Activated CD8-positive, alpha-beta T cell treated with anti-CD3 and anti-CD28 coated beads for 36 hours (primary cell): ENCODE measurements at regions not wholly inside any gene's neighbourhood (a gene's known extent, or its start where the extent isn't known, plus 50 kb on each side); places are given as distances from the start of the nearest gene placed in this dataset.

Experiments
- ATAC-seq: fragments of 200-7000 bp; cut with Tn5 transposase; one replicate; pipeline ENCODE4 v1.10.0; 2021; ENCODE audit warnings: mild to moderate bottlenecking, moderate library complexity
- CTCF ChIA-PET: fragments of 350-600 bp; sonication (Branson Sonifier 250); formaldehyde crosslinking; loops from one replicate; lab custom pipeline; 2021; ENCODE audit warnings: antibody characterized with exemption; lab: Charles Lee
- POLR2A ChIA-PET: fragments of 350-600 bp; sonication (Branson Sonifier 250); formaldehyde crosslinking; loops from one replicate; lab custom pipeline; 2021; ENCODE audit warnings: antibody characterized with exemption; lab: Charles Lee
- DNase-seq: peaks from one replicate; pipeline ENCODE4 v3.0.0-alpha.2; 2020
- H3K27ac Mint-ChIP-seq: one replicate; pipeline ENCODE4 v1.8.0; 2021; ENCODE audit warnings: mild to moderate bottlenecking, mixed read lengths
- H3K27me3 Mint-ChIP-seq: one replicate; pipeline ENCODE4 v1.8.0; 2021; ENCODE audit warnings: mixed read lengths
- H3K36me3 Mint-ChIP-seq: one replicate; pipeline ENCODE4 v1.8.0; 2021; ENCODE audit warnings: low read depth, mixed read lengths
- H3K4me1 Mint-ChIP-seq: one replicate; pipeline ENCODE4 v1.8.0; 2021; ENCODE audit warnings: low read depth, mixed read lengths
- H3K4me3 Mint-ChIP-seq: one replicate; pipeline ENCODE4 v1.8.0; 2021; ENCODE audit warnings: mild to moderate bottlenecking, moderate library complexity, mixed read lengths
- H3K9me3 Mint-ChIP-seq: one replicate; pipeline ENCODE4 v1.8.0; 2021; ENCODE audit warnings: mixed read lengths
- intact Hi-C: fragments of 100-400 bp; cut with micrococcal nuclease; formaldehyde crosslinking; loops from one replicate; pipeline ENCODE4 v1.10.0; 2022
- TF ChIP-seq, protein P1 (sequence below): fragments of 200-600 bp; IDR thresholded peaks from one replicate; pipeline ENCODE4 v1.8.0; 2022; ENCODE audit warnings: antibody characterized with exemption, mild to moderate bottlenecking

DNA sequence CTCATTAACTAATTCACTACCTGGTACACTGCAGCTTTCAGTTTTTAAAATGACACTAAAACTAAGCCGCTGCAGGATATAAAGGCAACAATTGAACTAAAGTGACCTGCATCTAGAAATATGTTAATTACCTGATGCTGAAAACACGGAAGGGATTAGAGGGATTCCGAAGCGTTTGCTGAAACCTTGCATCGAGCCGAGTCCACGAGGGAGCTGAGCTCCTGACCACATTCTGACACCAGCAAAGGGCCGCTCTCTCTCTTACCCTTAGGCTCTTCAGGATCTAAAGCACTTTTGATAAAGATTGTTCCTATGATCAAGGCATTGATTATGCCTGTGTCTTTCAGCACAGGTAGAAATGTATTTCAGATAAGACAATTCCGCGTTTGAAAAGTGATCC lies 59.5 kb upstream of the CDKN3 start:
- Mint-ChIP-seq H3K4me1 (no peaks in the 10 kb centered on the region), H3K27ac (no peak overlapping the region), H3K36me3 (no peaks in the 10 kb centered on the region), H3K9me3 (no peaks in the 10 kb centered on the region), H3K4me3 (no peak overlapping the region), H3K27me3 (peaks cover 8% of the 10 kb centered on the region)
- ChIA-PET CTCF (interaction anchor here (1.6 kb wide), 1 partner anchor 11 kb away, joined by 9 read pairs; no protein-coding TSS in a partner anchor), POLR2A (no interaction called here)
- intact Hi-C loops = no loop called here
- ATAC-seq (no peak), DNase-seq (no peak)
- TF ChIP-seq, protein P1, sequence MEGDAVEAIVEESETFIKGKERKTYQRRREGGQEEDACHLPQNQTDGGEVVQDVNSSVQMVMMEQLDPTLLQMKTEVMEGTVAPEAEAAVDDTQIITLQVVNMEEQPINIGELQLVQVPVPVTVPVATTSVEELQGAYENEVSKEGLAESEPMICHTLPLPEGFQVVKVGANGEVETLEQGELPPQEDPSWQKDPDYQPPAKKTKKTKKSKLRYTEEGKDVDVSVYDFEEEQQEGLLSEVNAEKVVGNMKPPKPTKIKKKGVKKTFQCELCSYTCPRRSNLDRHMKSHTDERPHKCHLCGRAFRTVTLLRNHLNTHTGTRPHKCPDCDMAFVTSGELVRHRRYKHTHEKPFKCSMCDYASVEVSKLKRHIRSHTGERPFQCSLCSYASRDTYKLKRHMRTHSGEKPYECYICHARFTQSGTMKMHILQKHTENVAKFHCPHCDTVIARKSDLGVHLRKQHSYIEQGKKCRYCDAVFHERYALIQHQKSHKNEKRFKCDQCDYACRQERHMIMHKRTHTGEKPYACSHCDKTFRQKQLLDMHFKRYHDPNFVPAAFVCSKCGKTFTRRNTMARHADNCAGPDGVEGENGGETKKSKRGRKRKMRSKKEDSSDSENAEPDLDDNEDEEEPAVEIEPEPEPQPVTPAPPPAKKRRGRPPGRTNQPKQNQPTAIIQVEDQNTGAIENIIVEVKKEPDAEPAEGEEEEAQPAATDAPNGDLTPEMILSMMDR = no peak

DNA sequence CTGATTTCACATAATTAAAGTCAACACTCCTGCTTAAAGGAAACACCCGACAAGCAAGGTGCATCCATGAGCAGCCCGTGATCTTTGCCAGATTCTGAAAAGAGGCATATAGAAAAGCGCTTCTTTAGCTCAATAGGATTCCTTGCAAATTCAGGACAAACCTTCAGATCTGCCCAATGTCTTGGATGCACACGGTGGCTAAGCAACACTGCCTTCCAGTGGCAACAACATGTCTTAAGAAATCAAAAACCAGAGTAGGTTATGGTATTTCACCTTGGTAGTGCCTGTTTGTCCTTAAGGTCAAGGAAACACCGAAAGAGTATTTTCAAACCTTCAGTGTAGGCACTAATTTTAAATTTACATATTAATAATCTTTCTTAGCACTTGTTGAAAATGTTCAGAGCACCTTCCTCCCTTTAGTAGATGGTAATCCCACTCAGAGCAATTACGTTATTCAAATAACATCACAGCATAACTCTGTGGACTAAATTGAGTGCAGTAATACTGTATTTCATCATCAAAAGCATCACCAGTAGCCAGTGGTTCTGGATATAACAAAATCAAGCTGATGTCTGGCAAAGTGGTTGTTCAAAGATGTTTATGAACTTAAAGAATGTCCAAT lies 58.0 kb upstream of the CDKN3 start:
- CTCF ChIA-PET = interaction anchor here (1.4 kb wide), 1 partner anchor 9 kb away, joined by 5 read pairs; no protein-coding TSS in a partner anchor
- peaks cover 6% of the 10 kb centered on the region for H3K27me3 Mint-ChIP-seq
- H3K9me3 Mint-ChIP-seq = no peaks in the 10 kb centered on the region
- intact Hi-C loops = no loop called here
- H3K27ac Mint-ChIP-seq = no peak overlapping the region
- DNase-seq (no peak), ATAC-seq (no peak)
- TF ChIP-seq, protein P1 = no peak
- POLR2A ChIA-PET = no interaction called here
- H3K36me3 Mint-ChIP-seq = no peaks in the 10 kb centered on the region
- no peak overlapping the region for H3K4me3 Mint-ChIP-seq
- H3K4me1 Mint-ChIP-seq = no peaks in the 10 kb centered on the region

DNA sequence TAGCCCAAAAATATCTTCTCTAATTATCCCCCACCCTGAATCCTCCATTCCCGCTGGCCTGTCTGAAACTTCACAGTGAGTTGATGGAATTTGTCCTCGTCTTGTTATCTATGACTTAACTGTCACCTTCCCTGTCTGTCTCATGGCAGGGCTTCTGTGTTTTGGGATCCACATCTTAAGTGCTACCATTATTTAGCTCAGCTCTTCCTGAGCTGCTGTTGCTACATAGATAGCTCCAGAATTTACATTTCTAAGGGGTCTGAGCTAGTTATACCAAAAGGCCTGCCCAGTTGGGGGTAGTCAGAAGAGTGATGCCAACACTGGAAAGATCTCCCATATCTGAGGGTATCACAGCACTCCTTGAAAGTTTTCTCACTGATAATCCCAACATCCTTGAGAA lies 57.0 kb upstream of the CDKN3 start:
- intact Hi-C loops = loop anchor here (10.0 kb wide), 1 partner anchor 795 kb away; no protein-coding TSS in a partner anchor
- no peak for DNase-seq
- no peak for ATAC-seq
- ChIA-PET CTCF (interaction anchor here (0.6 kb wide), 2 partner anchors 11 to 1494 kb away, joined by 3 to 4 read pairs; no protein-coding TSS in a partner anchor), POLR2A (no interaction called here)
- Mint-ChIP-seq H3K36me3 (no peaks in the 10 kb centered on the region), H3K4me1 (no peaks in the 10 kb centered on the region), H3K27ac (no peak overlapping the region), H3K27me3 (peaks cover 6% of the 10 kb centered on the region), H3K4me3 (no peak overlapping the region), H3K9me3 (no peaks in the 10 kb centered on the region)
- TF ChIP-seq, protein P1 = no peak

DNA sequence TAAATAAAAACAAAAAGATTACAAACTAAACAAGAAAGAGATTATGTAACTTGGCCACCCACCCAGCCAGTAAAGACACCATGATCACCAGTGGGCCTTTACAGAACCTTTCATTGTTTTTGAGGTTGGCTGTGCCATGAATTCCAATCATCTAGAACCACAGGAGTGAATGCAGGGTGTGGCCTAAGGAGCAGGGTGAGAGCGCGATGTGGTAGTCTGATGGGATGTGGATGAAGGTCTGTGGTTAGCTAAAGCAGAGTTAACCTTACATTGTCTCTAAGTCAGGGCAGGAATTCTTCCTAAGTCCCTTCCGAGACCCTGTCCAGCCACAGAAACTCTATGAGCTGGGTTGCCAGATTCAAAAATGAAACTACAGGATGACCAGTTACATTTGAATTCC lies 54.0 kb upstream of the CDKN3 start:
- ATAC-seq (no peak), DNase-seq (no peak)
- TF ChIP-seq, protein P1 = no peak
- no peaks in the 10 kb centered on the region for H3K4me1 Mint-ChIP-seq
- ChIA-PET CTCF (interaction anchor here (1.0 to 1.4 kb wide), 2 partner anchors 14 kb away, joined by 3 to 5 read pairs; no protein-coding TSS in a partner anchor), POLR2A (no interaction called here)
- no peak overlapping the region for H3K4me3 Mint-ChIP-seq
- H3K27me3 Mint-ChIP-seq = peaks cover 3% of the 10 kb centered on the region
- H3K27ac Mint-ChIP-seq = no peak overlapping the region
- no peaks in the 10 kb centered on the region for H3K36me3 Mint-ChIP-seq
- intact Hi-C loops = loop anchor here (10.0 kb wide), 1 partner anchor 798 kb away; no protein-coding TSS in a partner anchor
- no peaks in the 10 kb centered on the region for H3K9me3 Mint-ChIP-seq
